ENCODE measurements at regions not wholly inside any gene's neighbourhood (a gene's known extent, or its start where the extent isn't known, plus 50 kb on each side); places are given as distances from the start of the nearest gene placed in this dataset.

DNA sequence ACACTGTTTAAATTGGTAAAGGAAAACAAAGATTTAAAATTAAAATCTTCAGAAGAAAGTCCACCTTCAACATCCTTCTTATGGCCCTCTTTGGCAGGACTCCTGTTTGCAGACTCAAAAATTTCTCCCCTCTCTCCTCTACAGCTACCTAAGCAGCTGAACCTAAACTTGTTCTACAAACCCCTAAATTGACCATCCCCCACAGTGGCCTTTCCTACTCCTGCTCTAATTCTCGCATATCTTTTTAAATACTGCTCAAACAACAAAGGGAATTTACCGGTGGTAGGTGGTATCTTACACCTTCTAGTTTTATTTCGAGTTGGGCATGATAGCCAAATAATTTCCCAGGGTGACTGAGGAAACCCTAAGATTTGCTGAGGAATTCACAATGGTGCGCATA lies 53.5 kb upstream of the PDC start:
- H3K27ac ChIP-seq (ENCODE audit: low read depth, low read length): no peak overlapping the region
- no peaks in the 10 kb centered on the region for H3K4me1 ChIP-seq (ENCODE audit: insufficient read depth, low read length)
- no peak overlapping the region for H3K9ac ChIP-seq (ENCODE audit: low read length)
- H3K4me3 ChIP-seq (ENCODE audit: low read depth in 1 of 2, low read length in 2 of 2): no peak overlapping the region
- H3K27me3 ChIP-seq (ENCODE audit: control insufficient read depth in 1 of 2, insufficient read depth in 2 of 2, low read length in 2 of 2): no peaks in the 10 kb centered on the region
- H3K9me3 ChIP-seq (ENCODE audit: low read length): no peaks in the 10 kb centered on the region
- no peaks in the 10 kb centered on the region for H3K36me3 ChIP-seq (ENCODE audit: insufficient read depth, low read length)

DNA sequence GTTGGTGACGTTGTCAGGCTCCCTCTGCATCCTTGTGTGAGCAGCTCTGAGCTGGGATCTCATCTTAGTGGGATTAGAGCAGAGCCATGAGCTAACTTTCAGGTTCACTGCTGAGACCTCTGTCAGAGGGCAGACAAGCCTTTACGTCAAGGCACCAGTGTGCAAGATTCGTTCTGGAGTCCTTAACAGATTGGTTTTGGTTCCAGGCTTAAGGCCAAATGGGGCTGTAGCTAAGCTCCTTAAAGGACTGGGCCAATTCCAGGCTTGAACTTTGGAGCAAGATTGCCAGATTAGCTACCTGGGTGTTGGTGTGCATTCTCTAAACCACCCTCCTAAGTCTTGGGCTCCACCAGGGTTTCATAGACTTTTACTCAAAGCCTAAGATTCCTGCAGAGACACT lies 52.6 kb upstream of the PDC start:
- Histone ChIP-seq H3K4me3 (ENCODE audit: low read depth in 1 of 2, low read length in 2 of 2) (no peak overlapping the region), H3K27ac (ENCODE audit: low read depth, low read length) (no peak overlapping the region), H3K9ac (ENCODE audit: low read length) (no peak overlapping the region), H3K36me3 (ENCODE audit: insufficient read depth, low read length) (no peaks in the 10 kb centered on the region), H3K9me3 (ENCODE audit: low read length) (no peaks in the 10 kb centered on the region), H3K4me1 (ENCODE audit: insufficient read depth, low read length) (no peaks in the 10 kb centered on the region), H3K27me3 (ENCODE audit: control insufficient read depth in 1 of 2, insufficient read depth in 2 of 2, low read length in 2 of 2) (no peaks in the 10 kb centered on the region)

DNA sequence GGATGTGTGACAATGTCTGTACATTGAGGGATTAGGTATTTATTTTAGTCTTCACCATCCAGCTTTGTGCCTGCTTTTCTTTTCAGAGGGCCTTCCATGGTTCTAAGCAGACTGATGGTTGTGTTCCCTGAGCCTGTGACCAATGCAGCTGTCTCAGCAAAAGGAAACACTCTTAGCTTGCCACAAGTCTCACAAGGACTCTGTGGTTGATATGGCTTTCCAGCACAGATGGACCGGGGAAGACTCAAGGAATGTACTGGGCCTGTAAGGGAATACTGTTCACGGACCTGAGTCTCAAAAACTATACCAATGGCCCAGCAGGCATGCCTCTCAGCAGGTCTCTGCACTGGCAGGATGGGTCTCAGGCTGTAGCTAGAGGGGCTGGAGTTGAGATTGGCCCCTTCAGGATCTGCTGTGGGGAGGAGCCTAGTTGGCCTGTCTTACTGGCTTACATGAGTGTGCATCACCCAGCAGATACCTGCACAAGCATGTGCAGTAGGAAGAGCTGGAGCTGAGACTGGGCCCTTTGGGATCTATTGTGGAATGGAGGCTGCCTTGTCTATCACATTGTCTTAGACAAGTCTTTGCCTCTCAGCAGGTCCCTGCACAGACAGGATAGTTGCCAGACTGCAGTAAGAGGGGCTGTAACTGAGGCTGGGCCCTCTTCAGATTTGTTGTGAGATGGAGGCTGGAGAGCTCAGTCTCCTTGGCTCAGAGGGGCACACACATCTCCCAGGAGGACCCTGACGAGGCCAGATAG lies 52.0 kb upstream of the PDC start:
- Histone ChIP-seq H3K27ac (ENCODE audit: low read depth, low read length) (no peak overlapping the region), H3K4me1 (ENCODE audit: insufficient read depth, low read length) (no peaks in the 10 kb centered on the region), H3K27me3 (ENCODE audit: control insufficient read depth in 1 of 2, insufficient read depth in 2 of 2, low read length in 2 of 2) (no peaks in the 10 kb centered on the region), H3K4me3 (ENCODE audit: low read depth in 1 of 2, low read length in 2 of 2) (no peak overlapping the region), H3K9ac (ENCODE audit: low read length) (no peak overlapping the region), H3K9me3 (ENCODE audit: low read length) (no peaks in the 10 kb centered on the region), H3K36me3 (ENCODE audit: insufficient read depth, low read length) (no peaks in the 10 kb centered on the region)

DNA sequence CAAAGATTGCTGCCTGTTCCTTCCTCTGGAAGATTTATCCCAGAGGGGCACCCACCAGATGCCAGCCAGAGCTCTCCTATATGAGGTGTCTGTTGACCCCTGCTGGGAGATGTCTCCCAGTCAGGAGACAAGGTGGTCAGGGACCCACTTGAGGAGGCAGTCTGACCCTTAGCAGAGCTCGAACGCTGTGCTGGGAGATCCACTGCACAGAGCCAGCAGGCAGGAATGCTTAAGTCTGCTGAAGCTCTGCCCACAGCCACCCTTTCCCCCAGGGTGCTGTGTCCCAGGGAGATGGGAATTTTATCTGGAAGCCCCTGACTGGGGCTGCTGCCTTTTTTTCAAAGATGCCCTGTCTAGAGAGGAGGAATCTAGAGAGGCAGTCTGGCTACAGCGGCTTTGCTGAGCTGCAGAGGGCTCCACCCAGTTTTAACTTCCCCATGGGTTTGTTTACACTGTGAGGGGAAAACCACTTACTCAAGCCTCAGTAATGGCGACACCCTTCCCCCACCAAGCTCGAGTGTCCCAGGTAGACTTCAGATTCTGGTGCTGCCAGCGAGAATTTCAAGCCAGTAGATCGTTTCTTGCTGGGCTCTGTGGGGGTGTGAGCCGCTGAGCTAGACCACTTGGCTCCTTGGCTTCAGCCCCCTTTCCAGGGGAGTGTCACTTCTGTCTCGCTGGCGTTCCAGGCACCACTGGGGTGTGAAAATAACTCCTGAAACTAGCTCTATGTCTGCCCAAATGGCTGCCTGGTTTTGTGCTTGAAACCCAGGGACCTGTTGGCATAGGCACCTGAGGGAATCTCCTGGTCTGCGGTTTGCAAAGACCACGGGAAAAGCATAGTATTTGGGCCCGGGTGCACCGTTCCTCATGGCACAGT lies 51.1 kb upstream of the PDC start:
- Histone ChIP-seq H3K9me3 (ENCODE audit: low read length) (no peaks in the 10 kb centered on the region), H3K27ac (ENCODE audit: low read depth, low read length) (no peak overlapping the region), H3K36me3 (ENCODE audit: insufficient read depth, low read length) (no peaks in the 10 kb centered on the region), H3K27me3 (ENCODE audit: control insufficient read depth in 1 of 2, insufficient read depth in 2 of 2, low read length in 2 of 2) (no peaks in the 10 kb centered on the region), H3K4me3 (ENCODE audit: low read depth in 1 of 2, low read length in 2 of 2) (no peak overlapping the region), H3K4me1 (ENCODE audit: insufficient read depth, low read length) (no peaks in the 10 kb centered on the region), H3K9ac (ENCODE audit: low read length) (no peak overlapping the region)
